ENCODE measurements at regions not wholly inside any gene's neighbourhood (a gene's known extent, or its start where the extent isn't known, plus 50 kb on each side); places are given as distances from the start of the nearest gene placed in this dataset.
"Not testable (repeated sequence)": the region's sequence is repeated elsewhere in the genome, so short reads cannot be mapped to it uniquely, and the experiment has no call there.

- DNase-seq = no peak
These were observed 90.7 kb downstream of the CD24 start for GRCh38 chr6:106883808-106884262.

GRCh38 chr6:106882601-106883518 is 91.7 kb downstream of the CD24 start:
- DNase-seq = no peak

- DNase-seq = no peak
These were observed 92.4 kb downstream of the CD24 start for GRCh38 chr6:106882138-106882537.

GRCh38 chr6:106880952-106881351 is 93.6 kb downstream of the CD24 start:
- DNase-seq = no peak

- DNase-seq = no peak
These were observed 98.7 kb downstream of the CD24 start for GRCh38 chr6:106875782-106876321.

GRCh38 chr6:106874481-106874880 is 100.0 kb downstream of the CD24 start:
- no peak for DNase-seq

- no peak for DNase-seq
These were observed 102.5 kb downstream of the CD24 start for GRCh38 chr6:106872049-106872448.

- DNase-seq = no peak
These were observed 103.5 kb downstream of the CD24 start for GRCh38 chr6:106870824-106871717.

GRCh38 chr6:106870069-106870468 is 104.5 kb downstream of the CD24 start:
- DNase-seq = no peak

- DNase-seq = no peak
These were observed 105.3 kb downstream of the CD24 start for GRCh38 chr6:106869203-106869602.

- no peak for DNase-seq
These were observed 107.5 kb downstream of the CD24 start for GRCh38 chr6:106866875-106867658.

- no peak for DNase-seq
These were observed 111.7 kb downstream of the CD24 start for GRCh38 chr6:106862858-106863257.

- DNase-seq = no peak
These were observed 113.6 kb downstream of the CD24 start for GRCh38 chr6:106860940-106861339.

- DNase-seq = no peak
These were observed 115.9 kb downstream of the CD24 start for GRCh38 chr6:106858653-106859092.

GRCh38 chr6:106857771-106858652 is 116.5 kb downstream of the CD24 start:
- no peak for DNase-seq

- DNase-seq = not testable (repeated sequence)
These were observed 117.2 kb downstream of the CD24 start for GRCh38 chr6:106857310-106857709.

- no peak for DNase-seq
These were observed 118.2 kb downstream of the CD24 start for GRCh38 chr6:106856227-106856874.

GRCh38 chr6:106855117-106855516 is 119.4 kb downstream of the CD24 start:
- DNase-seq = no peak

GRCh38 chr6:106849676-106850332 is 124.7 kb downstream of the CD24 start:
- DNase-seq = no peak

GRCh38 chr6:106849120-106849519 is 125.4 kb downstream of the CD24 start:
- DNase-seq = no peak

All from stimulated activated CD4-positive, alpha-beta T cell treated with anti-CD3 and anti-CD28 coated beads, Interleukin-2, amount 100 ng/mL, for 24 hours (primary cell).